Suppressor macrophage treated with lipopolysaccharide for 1 hour (primary cell): ENCODE measurements at regions not wholly inside any gene's neighbourhood (a gene's known extent, or its start where the extent isn't known, plus 50 kb on each side); places are given as distances from the start of the nearest gene placed in this dataset.
A peak's percentile ranks its signal among the peaks of the same experiment; 100 is the strongest.
"Not testable (repeated sequence)": the region's sequence is repeated elsewhere in the genome, so short reads cannot be mapped to it uniquely, and the experiment has no call there.

Source experiments
- DNase-seq, 3 donors: peaks; one replicate each; pipeline ENCODE4 v3.0.0-alpha.2; 2020 to 2022

DNA sequence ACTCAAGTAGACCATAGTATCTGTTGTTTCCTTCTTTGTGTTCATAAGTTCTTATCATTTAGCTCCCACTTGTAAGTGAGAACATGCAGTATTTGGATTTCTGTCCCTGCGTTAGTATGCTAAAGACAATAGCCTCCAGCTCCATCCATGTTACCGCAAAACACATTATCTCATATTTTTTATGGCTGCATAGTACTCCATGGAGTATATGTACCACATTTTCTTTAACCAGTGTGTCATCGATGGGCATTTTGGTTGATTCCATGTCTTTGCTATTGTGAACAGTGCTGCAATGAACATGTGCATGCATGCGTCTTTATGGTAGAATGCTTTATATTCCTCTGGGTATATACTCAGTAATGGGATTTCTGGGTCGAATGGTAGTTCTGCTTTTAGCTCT is 148.1 kb upstream of the IRS2 start:
- not testable (repeated sequence) for DNase-seq

DNA sequence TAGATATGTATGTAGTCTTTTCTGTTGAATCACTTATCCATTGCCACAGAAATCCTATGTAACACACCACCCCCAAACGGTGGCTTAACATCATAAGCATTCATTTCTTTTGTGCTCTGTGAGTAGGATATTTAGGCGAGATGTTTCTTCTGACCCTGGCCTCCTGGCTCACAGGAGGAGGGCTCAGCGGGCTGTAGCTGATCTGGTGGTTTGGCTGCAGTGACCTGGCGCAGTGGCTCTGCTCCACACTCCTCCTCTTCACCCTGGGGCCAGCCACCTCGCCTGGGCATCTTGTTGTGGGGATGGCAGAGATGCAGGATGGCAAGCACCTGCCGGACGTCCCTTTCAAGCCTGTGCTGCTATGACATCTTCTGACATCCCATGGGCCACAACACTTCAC is 147.1 kb upstream of the IRS2 start:
- no peak for DNase-seq

DNA sequence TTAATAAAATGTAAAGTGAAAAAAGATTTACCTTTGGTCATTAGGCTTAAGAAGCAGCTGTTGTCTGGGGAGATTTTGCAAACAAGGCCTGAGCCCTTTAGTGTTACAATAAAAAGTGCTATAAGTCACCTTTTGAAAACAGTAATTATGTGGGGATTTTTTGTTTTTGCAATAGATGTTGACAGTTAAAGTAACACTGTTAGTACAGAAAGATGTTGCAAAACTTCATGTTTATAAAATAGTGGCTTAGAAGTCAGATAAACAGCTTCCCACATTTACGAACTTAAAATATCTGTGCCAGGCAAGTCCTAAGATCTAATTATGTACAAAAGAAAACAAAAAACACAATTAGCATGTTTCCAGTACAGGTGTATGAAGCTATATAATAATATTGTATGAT is 138.0 kb upstream of the IRS2 start:
- no peak for DNase-seq

DNA sequence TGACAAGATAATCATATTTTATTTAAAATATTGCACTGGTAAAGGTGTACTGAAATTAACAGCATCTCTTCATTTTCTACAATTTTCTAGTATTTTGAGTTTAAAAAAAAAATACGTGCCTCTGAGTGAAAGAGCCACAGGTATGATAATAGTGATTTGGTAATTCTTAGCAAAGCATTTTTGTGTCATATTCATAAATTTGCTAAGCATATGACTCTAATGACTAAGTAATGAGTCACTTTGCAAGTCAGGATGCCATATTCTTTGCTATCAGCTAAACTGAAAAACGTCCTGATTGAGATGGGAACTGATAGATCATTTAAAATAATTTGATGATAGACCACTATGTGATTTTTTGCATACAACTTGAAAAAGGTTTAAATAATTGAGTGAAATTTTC is 136.1 kb upstream of the IRS2 start:
- peak in 1 of 3 donors; percentile 1 for DNase-seq

DNA sequence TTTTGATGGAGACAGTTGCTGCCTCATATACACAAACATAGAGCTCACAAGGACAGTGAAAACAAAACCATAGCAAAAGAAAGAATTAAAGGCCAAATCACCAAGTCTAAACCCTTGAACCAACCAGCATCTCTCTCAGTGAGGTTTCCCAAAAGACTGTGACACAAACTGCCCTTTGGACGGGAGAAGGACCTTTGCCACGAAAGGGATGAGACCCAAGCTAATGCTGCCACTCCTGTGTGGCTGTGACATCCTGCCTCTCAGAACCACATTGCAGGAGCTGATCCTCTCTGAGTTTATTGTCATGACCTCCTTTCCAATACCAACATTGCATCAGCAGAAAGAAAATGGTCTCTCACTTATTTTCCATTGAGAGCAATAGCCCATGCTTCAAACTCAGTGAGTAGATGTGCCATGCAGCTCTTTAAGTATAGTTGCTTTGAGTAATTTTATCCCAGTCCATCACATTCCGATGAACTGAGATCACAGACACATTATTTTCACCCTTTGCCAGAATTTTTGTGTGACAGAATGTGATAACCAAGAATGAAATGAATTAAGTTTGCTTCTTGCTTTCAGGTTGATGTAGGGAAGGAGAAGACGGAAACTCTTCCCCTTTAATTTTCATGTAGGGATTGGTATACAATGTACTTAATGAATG is 133.5 kb upstream of the IRS2 start:
- DNase-seq = no peak

DNA sequence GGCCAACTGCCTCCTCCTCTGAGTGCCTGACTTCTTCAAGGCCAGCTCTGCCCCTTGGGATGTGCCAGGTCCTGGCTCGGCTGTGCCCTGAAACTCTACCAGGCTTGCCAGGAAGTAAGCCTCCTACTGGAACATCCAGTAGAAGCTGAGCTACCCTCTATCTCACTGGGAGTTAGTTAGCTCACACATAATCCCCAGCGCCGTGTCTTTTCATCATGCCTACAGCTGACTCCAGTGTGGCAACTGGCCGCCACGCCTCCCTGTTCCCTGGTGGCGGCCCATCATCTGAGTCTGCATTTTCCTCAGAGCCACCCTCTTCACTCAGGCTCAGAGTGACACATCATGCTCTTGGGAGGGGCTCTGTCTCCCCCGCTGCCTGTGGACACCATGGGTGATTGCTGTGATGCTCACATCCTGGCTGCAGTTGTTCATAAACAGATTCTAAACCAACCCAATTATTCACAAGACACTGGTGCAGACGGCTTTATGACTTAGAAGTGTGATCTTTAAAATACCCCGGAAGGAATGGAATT is 131.9 kb upstream of the IRS2 start:
- DNase-seq = no peak

DNA sequence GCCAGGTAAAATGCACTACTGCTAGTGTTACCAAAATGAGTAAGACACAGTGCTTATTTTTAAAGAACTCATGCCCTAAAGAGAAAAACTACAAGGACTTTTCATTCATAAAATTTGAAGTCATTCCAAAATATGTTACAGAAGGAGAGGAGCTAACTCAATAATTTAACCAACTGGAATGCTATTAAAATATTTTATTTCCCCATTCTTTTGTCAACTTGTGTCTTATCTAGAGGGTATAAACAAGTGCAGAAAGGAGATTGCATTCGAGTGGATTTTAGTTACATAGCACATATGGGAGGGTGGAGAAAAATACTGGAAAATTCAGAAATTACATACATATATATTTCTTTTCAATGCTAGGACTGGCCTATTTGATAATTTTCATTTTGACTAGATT is 131.0 kb upstream of the IRS2 start:
- DNase-seq = no peak

DNA sequence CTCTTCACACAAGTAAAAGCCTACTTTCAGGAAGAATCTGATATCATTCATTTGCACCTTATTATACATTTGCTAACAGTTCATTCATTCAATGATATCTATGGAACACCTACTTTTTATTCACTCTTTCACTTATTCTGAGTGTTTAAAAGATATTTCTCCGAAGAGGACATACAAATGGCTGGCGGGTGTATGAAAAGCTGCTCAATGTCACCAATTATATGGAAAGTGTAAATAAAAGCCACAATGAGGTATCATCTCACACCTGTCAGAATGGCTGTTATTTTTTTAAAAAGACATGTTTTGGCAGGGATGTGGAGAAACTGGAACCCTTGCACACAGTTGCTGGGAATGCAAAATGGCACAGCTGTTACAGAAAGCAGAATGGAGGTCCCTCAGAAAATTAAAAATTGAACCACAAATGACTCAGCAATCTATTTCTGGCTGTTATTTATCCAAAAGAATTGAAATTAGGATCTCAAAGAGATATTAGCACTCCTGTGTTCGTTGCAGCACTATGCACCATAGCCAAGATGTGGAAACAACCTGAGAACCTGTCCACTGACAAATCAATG is 127.6 kb upstream of the IRS2 start:
- DNase-seq = no peak

DNA sequence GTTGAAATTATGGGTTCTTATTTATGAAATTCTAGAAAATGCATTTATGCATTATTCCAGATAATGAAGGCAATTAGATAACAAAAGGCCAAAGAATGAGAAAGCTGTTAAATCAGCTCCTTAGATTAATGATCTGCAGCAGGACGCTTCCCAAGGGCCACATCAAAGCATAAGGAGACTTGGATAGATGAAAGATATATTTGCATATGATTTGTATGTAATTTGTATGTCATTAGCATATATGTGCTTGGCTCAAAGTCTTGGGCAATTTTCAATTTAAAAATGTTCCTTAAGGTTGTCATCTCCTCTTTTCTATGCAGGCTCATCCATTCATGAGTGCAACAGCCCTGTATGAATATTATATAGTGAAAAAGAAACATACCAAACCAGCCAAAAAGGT is 126.8 kb upstream of the IRS2 start:
- no peak for DNase-seq

DNA sequence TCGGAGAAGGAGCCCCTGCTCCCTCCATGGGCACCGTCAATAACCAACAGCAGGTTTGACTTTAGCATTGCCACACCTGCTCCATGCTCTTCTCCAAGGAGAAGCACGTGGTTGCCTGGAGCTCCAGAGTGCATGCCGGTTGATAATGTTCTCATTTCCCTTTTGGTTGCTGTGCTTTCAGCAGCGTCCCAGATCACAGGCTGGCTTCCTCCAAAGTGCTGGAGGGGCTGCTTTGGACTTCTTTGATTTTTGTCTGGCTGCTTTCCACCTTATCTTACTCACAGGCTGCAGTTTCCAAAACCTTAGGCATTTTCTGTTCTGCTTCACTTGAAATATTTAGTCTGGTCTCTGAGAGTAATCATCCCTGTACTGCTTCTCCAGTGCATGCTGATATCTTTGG is 123.8 kb upstream of the IRS2 start:
- DNase-seq = no peak

DNA sequence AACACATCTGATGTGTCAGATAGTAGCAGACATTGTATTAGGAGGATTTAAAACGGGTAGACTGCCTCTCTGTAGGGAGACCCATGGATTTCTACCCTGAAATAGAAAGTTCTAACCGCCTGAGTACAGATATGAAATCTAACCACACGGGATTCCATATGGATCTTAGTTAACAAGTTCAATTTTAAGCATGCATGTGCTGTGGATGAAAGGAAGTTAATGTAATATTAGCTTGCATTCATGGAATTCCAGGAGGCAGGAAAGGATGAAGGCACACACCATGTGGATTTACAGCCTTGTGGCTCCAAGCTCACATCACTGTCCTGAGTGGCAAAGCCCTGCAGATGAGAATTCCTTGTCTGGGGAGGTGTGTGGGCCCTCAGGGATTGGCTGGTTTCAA is 120.6 kb upstream of the IRS2 start:
- DNase-seq = no peak

DNA sequence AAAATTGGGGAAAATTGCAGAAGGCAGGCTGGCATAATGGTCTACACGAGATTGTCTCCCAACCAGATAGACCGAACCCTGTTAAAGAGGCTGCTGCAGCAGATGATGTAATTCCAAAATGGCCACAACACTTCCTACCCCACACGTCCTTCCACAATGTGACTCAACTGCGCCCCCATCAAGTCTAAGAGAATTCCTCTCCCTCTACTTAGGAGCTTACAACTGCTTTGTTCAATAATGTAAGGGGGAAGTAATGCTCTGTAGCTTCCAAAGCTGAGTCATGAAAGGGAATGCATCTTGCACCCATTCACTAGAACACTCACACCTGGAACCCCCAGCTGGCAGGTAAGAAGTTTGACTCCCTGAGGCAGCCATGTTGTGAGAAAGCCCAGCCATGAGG is 117.8 kb upstream of the IRS2 start:
- DNase-seq = peak in 1 of 3 donors; percentile 0

DNA sequence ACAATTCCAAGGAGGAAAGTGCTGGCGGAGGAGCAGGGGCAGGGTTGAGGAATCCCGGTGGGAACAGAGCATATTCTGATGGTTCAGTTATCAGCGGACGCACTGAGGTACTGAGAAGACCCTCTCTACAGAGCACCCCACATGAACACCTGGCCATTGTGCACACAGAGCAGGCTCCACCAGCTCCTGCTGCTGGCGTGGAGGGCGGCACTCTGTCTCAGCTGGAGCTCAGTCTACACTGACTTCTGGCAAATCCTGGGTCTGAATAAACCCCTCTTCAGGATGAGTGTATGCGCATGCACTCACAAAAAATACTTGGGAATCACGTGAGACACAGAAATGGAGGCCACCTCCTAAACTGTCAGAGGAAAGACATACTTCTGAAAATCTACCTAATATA is 114.4 kb upstream of the IRS2 start:
- no peak for DNase-seq

DNA sequence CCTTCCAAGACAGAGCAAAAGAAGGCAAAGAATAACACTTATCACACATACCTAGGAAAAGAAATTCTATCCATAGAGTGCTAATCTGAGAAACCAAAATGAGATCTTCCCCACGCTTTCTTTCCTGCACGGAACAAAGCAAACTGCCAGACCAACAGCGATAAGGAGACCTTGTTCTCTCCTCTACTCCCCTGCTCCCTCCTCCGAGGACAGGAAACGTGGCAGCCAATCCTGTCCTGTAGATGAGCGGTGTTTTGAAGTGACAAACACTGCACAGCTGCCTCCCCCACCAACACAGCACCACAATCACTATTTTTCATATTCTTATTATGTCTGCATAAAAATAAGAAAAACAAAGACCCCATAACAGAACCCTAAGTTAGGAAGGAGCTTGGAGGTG is 113.9 kb upstream of the IRS2 start:
- no peak for DNase-seq

DNA sequence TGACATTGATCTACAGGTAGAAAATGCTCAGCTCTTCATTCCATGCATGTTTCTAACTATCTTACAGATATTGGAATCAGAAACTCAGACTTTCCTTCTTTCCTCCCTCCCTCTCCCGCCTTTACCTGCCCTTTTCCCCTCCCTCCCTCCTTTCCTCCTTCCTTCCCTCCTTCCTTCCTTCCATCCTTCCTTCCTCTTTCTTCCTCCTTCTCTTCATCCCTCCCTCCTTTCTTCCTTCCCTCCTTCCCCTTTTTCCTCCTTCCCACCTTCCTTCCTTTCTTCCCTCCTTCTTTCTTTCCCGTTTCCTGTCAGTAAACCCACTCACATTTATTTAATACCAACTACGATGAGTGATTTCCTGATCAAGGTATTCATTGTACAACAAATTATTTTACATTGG is 113.4 kb upstream of the IRS2 start:
- no peak for DNase-seq

DNA sequence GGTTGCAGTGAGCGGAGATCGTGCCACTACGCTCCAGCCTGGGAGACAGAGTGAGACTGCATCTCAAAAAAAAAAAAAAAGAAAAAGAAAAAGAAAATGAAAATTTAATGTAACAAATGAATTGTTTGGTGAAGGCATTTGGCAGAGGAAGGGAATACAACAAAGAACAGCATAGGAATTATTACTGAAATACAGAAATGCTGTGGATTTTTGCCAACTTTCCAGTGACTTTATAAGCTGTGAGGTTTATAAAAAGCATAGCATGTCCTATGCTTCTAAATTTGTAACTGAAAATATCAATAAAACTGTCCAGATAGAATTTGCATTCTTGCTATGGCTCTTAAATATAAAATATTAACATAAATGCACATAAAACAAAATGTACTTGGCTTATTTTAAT is 112.9 kb upstream of the IRS2 start:
- no peak for DNase-seq

DNA sequence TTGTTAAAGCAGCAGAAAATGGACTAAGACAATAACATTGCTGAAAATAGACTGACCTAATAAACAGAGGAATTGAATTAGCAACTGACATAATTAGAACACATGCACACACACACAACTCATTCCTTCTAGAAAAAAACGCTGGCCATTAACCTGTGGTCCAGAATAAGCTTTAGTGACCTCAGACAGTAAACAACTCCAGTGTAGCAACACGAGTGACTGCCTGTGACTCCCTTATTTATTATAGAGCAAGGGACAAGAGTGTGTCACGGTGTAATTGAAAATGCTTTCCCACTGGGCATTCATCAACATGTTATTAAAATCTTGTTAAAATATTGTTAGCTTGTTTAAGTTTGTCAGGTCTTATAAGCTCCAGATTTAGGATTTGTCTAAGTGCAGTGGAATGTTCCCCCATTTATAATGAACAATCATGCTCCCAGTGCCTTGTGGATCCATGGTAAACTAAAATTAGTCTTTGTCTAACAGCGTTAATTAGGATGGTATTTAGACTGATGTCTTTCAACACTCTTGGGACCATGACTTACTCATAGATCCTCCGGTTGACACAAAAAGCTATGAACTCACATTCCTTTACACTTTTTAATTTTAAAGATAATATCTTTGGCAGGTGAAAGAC is 111.7 kb upstream of the IRS2 start:
- DNase-seq = no peak

DNA sequence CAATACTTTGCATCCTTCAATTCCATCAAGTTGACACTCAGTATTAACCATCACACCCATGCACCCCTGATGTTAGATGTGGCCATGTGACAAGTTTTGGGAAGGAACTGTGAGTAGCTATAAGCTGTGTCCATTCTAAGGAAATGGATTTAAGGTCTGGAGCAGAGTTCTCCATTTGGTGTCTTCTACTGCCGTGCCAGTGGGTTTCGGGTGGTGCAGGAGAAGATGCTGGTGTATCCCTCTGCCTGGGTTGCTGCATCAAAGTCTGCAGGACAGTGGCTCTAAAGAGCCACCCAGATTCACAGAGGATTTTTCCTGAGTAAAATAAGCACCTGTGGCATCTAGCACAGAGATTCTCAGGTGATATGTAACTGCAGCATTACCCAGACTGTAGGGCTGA is 105.7 kb upstream of the IRS2 start:
- no peak for DNase-seq

DNA sequence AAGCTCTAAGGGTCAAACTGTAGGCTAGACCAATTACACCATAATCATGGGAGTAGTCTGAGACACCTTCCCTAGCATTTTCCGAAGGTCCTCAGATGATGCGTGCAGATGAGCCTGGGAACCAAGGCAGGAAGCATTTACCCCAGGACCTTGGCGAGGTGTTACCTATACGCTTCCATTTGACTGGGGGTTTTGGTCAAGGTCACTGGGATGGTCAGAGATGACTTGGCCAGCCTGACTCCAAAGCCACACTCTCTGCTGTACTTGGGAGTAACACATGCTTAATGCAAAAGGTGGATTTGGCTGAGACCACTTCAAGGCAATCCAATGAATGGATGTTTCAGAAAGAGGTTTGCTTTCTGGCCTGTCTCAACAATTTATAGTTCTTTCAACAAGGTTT is 98.9 kb upstream of the IRS2 start:
- no peak for DNase-seq

DNA sequence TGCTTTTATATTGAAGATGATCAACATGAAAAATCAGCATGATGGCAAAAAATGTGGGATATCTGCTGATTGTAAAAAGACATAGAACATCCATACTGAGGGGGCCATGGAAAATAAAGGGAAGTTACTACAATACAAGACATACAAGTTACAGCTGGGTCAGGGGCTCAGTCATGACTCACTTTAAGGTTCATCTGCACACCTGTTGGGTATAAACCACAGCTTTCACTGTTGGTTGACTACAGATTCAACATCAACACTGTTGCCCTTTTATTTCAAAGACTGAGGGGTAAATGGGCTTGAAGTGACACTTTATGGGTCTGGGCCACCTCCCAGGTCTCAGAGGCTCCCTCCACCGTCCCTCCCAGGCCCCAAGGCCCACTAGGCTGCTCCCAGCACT is 98.1 kb upstream of the IRS2 start:
- DNase-seq = no peak

DNA sequence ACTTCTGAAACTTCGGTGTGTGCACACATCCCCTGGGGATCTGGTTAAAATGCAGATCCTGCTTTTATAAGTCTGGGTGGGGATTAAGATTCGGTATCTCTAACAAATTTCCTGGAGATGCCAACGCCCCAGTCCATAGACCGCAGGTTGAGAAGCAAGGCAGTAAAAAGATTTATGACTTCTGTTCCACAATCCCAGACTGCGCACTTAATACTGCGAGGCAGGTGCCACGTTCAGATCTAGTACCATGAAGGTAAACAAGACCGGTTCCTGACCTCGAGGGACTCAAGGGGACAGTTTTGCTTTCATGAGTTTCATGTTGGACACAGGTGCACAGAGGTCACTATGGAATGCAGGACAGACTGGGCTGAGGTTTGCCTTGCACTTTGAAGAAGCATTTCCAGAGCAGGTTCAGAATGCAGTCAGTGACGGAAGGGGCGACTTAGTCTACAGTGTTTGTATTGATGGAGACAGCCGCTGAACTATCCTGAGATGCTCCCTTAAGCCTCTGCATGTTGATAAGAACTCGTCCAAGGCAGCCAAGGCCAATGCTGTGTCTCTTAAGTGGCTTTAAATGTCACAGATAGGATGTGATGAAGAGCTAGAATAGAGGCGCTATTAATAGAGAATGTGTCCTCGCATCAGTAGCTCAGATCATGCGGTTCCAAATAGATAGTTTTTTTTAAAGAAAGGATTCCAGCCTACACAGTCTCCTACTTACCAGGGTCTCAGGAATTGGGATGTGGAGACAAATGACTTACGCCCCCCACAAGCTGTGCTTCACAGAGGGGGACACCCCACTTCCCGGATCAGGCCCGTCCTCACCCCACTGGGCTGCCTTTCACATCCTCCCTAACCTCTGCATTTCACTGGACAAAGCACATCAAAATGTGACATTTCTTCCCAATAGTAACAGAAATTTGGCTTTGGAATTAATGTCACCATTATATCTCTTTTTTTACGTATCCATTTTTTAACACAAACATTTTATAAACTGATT is 97.1 kb upstream of the IRS2 start:
- no peak for DNase-seq

DNA sequence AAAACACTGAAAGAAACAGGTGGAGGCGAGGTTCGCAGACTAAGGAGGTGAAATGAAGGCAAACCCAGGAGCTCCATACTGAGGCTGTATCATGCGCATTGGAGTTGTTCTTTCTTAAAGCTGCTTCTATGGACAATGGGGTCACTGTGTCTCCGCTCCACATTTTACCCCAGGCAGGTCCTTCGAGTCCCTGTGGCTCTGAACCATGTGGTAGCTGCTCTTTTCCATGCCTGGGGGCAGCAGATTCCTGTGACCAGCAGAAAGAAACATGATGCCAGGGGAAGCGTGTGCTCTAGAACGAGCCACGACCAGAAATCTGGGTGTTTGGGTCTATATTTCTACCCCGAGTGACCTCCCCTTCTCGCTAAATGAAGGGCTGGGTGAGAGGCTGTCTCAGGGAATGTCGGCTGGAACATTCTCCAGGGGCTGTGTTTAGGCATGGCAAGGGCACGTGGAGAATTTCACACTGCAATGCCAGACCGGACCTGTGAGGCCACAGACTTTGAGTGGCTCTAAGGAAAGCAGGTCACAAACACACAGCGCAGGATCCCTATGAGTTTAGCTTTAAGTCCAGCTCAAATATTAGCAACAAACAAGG is 95.7 kb upstream of the IRS2 start:
- DNase-seq = no peak

DNA sequence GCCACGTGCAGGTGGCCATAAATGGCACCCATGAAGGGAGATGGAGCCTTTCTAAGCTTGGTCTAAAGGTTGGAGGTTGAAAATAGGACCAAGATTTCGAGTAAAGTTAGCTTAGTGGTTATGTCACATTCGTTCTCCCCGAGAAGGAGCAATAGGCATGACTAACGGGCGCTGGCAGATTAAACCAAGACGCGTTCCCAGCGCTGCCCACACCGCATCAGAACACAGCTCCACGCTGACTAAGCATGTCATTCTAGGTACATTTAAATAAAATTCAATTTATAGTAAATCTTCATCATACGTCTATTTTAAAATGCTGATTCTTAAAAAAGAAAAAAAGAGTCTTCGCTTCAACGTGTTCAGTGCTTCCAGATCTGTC is 95.0 kb upstream of the IRS2 start:
- no peak for DNase-seq
